ENCODE measurements at regions not wholly inside any gene's neighbourhood (a gene's known extent, or its start where the extent isn't known, plus 50 kb on each side); places are given as distances from the start of the nearest gene placed in this dataset.
"Not testable (repeated sequence)": the region's sequence is repeated elsewhere in the genome, so short reads cannot be mapped to it uniquely, and the experiment has no call there.

DNA sequence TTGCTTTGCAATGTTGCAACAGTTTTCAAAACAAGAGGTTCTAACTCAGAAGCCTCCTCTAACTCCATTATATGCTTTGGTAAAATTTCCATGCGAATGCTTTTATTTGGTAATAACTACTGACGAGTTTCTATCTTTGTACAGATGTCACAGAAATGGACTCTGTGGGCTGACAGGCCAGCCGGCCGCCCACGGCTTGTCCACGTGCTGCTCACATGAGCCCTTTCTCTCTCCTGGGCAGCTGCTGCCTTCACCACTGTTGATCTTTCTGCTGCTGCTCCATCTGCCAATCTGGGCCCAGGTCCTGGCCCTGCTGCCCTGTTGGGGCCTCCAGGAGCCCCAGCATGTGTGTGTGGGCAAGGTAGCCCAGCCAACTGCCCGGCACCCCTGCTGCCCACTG lies 168.2 kb upstream of the TMEM132C start:
- in situ Hi-C loops (cut with HindIII; ENCODE audit: low sequenced_read_pairs): no loop called here
- DNase-seq (ENCODE audit: low spot score): no peak

DNA sequence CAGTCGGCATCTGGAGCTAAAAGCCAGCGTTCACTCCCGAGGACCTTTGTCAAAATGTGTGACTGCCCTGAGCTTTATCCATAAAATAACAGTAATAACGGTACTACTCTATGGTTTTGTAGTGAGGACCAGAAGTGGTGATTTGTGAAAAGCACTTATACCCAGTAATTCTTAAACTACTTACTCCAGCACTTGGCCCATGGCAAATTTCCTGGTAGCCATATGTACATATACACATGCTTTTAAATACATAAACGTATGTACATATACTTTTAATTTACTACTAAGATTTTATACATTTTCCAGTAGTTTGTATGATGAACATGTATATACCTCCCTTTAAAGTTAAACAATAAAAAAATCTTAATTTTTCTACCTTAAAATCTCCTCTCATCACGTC lies 163.8 kb upstream of the TMEM132C start:
- no peak for DNase-seq (ENCODE audit: low spot score)
- in situ Hi-C loops (cut with HindIII; ENCODE audit: low sequenced_read_pairs): no loop called here

DNA sequence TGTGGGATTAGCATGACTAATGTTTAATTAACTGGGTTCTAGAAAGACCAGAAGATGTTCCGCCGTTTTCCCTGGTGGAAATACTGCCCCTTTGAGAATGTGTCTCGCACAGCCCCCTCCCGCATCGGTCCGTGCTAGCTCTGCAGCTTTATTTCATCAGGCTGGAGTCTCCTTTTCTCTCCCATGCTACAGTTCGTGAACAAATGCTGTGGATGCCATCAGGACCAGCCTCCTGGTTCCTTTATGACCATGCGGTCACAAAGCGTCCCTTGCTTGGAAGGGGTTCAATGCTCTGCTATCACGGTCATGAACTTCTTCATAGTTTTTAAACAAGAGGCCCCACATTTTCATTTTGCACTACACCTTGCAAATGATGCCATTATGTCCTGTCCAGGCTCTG lies 157.7 kb upstream of the TMEM132C start:
- in situ Hi-C loops (cut with HindIII; ENCODE audit: low sequenced_read_pairs): no loop called here

DNA sequence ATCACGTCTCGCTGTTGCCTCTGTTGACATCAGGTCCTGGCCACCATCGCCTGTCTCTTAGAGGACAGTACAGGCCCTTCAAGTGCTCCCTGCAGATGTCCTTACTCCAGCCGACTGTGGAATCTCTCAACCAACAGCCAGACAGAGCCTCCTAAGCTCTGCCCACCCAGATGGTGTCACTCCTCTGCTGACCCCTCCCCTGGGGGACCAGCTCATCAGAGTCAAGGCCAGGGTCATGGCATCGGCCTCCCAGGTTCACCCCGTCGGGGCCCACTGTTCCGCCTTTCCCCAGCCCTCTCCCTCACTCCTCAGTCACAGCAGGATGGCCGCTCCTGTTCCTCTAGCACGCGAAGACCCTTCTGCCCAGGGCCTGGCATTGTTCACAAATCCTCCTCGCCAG lies 157.3 kb upstream of the TMEM132C start:
- in situ Hi-C loops (cut with HindIII; ENCODE audit: low sequenced_read_pairs): no loop called here
- no peak for DNase-seq (ENCODE audit: low spot score)

More for the DNA sequence above, 157.7 kb upstream of the TMEM132C start:
- DNase-seq (ENCODE audit: low spot score): no peak

DNA sequence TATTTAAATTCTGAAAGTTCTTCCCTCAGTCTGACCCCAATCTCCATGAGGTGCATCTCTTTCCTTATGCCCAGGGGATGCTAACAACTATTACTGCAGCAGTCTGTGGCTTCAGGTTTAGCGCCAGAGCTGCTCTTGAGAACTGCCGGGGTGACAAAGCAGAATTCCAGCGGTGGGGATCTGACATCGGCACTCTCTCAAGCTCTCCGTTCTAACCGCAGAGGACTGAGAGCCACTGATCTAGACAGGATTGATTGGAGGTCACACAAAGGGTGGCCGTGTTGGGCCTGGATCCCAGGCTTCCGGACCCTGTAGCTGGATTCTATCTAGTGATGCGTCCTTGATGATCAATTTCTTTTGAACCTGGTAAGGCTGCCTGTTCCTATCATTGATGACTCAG lies 155.6 kb upstream of the TMEM132C start:
- DNase-seq (ENCODE audit: low spot score): no peak
- in situ Hi-C loops (cut with HindIII; ENCODE audit: low sequenced_read_pairs): no loop called here

DNA sequence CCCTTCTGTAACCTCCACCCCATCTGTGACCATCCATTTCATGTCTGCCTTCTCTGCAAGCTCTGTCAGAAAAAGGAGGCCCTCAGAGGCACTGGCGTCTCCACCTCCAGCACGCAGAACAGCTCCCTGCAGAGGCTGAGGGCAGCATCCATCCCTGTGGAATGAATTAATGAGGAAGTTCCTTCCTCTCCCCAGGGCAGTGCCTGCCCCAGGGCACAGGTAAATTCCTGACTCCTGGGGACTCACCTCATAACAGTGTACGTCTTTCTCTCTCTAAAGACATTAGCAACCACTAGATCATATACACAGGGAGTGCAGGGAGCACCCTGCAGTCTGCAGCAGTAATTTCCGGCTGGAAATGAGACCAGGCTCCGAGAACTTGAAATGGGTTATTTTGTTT lies 155.0 kb upstream of the TMEM132C start:
- DNase-seq (ENCODE audit: low spot score): no peak
- in situ Hi-C loops (cut with HindIII; ENCODE audit: low sequenced_read_pairs): no loop called here

DNA sequence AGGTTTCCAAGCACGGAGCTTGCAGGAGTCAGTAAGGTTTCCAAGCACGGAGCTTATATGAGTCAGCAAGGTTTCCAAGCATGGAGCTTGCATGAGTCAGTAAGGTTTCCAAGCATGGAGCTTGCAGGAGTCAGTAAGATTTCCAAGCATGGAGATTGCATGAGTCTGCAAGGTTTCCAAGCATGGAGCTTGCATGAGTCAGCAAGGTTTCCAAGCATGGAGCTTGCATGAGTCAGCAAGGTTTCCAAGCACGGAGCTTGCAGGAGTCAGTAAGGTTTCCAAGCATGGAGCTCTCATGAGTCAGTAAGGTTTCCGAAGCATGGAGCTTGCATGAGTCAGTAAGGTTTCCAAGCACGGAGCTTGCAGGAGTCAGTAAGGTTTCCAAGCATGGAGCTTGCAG lies 153.7 kb upstream of the TMEM132C start:
- in situ Hi-C loops (cut with HindIII; ENCODE audit: low sequenced_read_pairs): not testable (repeated sequence)

DNA sequence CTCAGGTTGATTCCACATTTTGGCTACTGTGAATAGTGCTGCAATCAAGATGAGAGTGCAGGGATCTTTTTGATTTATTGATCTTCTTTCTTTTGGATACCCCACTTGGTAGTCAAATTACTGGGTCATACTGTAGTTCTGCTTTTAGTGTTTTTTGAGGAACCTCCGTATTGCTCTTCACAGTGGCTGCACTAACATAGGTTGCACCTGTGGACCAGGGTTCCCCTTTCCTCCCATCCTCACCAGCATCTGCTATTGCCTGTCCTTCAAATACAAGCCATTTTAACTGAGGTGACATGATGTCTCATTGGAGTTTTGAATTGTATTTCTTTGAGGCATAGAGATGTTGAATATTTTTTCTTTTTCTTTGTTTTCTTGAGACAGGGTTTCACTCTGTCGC lies 152.5 kb upstream of the TMEM132C start:
- DNase-seq (ENCODE audit: low spot score): no peak
- in situ Hi-C loops (cut with HindIII; ENCODE audit: low sequenced_read_pairs): no loop called here

More for the DNA sequence above, 153.7 kb upstream of the TMEM132C start:
- DNase-seq (ENCODE audit: low spot score): not testable (repeated sequence)

DNA sequence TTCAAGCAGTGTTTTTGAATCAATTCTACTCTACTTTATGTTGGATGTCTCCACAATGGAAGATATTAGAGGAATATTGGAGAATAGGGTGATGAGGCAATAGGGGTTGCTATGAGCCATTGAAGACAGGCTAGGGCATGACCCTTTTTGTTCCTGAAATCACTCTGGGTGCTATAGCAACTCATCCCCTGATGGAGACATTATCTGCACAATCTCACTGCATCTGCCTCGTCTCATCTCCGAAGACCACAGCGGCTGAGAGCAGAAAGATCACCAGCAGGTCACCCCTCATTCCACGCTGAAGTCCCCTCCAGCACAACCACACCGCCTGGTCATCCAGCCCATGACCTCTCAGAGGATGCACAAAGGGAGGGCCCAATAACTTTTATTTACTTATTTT lies 150.4 kb upstream of the TMEM132C start:
- in situ Hi-C loops (cut with HindIII; ENCODE audit: low sequenced_read_pairs): no loop called here

DNA sequence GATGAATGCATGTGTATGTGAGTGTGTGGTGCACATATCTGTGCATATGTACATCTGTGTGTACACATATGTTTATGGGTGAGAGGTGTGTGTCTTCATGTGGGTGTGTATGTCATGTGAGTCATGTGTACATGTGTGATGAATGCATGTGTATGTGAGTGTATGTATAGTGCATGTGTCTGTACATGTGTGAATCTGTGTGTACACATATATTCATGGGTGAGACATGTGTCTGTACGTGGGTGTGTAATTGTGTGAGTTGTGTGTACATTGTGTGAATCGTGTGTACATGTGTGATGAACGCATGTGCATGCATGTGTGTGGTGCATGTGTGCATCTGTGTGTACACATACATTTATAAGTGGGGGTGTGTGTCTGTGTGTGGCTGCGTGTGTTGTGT lies 146.9 kb upstream of the TMEM132C start:
- in situ Hi-C loops (cut with HindIII; ENCODE audit: low sequenced_read_pairs): no loop called here
- no peak for DNase-seq (ENCODE audit: low spot score)

More for the DNA sequence above, 150.4 kb upstream of the TMEM132C start:
- no peak for DNase-seq (ENCODE audit: low spot score)

DNA sequence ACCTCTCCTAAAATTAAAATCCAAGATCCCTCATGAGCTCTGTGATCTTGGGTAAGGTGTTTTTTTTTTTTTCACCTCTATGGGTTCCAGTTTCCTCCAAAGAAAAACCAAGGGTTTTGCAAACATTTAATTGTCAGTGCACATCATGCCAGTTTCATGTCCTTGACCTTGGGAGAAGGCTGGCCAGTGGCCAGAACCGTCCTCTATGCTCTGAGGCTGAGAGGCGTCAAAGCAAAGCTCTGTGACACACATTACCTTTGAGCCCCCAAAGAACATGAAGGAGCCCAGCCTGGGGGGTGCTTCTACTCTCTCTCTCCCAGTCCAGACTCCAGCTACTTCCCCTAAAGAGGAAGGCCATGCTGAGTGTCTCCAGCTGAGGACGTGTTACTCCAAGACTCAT lies 145.5 kb upstream of the TMEM132C start:
- in situ Hi-C loops (cut with HindIII; ENCODE audit: low sequenced_read_pairs): no loop called here

DNA sequence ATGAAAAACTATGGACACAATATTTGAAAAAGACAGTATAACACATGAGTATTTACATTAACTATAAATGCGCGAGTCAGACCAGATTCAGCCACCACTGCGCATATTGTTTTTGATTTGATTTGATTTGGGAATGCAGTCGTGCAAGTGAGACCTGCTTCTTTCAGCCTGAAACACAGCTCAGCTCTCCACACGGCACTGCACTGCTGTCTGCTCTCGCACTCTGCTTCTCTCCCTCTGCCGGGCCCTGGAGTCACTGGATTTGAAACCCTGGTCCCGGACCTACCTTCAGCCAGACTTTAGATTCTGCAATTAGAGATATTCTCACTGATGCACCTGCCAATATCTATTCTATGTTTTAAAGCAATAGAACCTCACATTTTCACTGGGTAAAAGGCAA lies 143.9 kb upstream of the TMEM132C start:
- DNase-seq (ENCODE audit: low spot score): no peak
- in situ Hi-C loops (cut with HindIII; ENCODE audit: low sequenced_read_pairs): no loop called here

More for the DNA sequence above, 145.5 kb upstream of the TMEM132C start:
- DNase-seq (ENCODE audit: low spot score): no peak

DNA sequence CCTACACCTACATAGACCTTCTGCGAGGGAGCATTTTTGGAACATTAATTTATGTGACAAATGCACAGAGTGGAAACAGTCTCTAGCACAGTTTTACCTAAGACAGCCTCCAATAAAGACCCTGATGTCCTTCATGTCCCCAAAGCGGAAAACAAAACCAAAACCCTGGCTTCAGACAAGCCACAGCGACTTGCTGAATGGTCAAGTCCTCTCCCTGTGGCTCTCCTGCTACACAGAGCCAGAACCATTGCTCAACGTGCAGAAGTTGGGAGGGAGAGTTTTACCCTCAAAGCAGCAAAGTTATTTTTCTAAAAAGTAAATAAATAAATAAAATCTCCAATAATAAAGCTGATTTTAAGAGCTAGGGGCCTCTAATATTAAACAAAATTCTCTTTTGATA lies 135.0 kb upstream of the TMEM132C start:
- no peak for DNase-seq (ENCODE audit: low spot score)
- in situ Hi-C loops (cut with HindIII; ENCODE audit: low sequenced_read_pairs): no loop called here

DNA sequence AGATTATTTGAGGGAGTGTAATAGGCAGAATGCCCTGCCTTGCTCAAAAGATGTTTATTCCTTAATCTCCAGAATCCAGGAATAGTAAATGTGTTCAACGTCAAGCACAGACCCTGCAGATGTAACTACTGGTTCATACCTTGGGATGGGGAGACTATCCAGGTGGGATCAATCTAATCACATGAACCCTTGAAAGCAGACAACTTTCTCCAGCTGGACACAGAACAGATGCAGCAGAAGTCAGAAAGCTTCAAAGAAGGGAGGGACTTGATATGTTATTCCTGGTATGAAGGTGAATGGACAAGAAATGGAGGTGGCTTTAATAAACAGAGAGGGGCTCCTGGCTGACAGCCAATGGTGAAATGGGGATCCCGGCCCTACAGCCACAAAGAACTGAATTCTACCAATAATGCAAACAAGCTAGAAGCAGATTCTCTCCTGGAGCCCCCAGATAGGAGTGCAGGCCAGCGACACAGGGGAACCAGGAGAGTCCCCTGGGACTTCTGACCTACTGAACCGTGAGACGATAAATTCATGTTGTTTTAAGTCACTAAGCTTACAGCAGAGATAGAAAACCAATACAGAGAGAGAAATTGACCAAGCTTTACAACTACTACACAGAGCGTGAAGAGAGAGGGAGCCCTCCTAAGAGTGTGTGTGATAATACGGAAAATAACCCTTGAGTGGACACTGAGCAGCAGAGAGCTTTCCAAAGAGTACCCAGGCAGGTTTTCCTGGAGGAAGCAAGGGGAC lies 133.5 kb upstream of the TMEM132C start:
- DNase-seq (ENCODE audit: low spot score): no peak
- in situ Hi-C loops (cut with HindIII; ENCODE audit: low sequenced_read_pairs): no loop called here

DNA sequence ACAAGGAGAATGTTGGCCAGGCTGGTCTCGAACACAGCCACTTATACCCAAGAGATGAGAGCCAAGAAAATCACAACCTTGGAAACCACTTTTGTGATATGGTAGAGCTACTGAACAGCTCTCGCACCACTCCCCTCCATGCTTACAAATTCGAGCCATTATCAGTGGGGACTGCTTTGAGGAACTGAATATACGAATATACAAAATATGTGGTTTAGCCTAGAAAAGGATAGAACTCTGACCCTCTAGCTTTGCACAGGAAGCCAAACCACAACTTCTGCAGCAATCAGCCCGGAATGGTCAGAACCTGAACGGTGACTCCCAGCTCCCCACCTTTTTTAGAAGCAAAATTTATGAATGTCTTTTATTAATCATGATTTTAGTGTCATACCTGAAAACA lies 129.8 kb upstream of the TMEM132C start:
- in situ Hi-C loops (cut with HindIII; ENCODE audit: low sequenced_read_pairs): no loop called here

DNA sequence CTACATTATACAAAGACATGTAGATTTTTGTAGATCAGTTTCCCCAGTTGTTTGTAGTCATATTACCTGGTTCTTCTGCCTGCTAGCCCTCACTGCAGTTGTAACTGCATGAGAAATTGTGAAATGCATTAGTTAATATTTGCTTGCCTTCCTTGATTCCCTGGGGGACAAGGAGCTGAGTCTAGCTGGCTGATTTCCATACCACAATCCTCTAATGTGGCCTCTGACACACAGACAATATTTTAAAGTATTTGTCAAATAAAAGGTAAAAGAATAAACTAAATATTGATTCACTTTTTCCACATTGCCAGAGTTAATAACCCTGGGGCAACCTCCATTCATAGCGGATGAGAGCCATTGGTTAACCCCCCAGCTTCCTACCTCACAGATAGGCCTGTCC lies 128.8 kb upstream of the TMEM132C start:
- in situ Hi-C loops (cut with HindIII; ENCODE audit: low sequenced_read_pairs): no loop called here
- DNase-seq (ENCODE audit: low spot score): no peak

More for the DNA sequence above, 129.8 kb upstream of the TMEM132C start:
- no peak for DNase-seq (ENCODE audit: low spot score)

DNA sequence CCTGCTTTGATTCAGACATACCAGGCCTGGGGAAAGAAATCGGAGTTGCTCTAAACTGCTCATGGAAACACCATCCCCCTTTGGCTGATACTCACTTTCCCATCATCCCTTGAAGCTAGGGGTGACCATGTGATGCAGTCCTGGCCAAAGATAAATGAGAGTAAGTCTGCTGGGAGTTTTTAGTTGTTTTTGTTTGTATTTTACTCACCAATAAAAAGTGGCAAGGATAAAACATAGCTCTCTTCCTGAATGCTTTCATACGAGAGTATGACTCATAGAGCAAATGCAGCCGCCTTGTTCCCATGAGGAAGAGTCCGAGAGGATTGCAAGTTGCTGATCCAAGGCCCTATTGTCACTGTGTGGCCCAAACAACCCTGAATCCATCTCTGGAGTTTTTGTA lies 126.4 kb upstream of the TMEM132C start:
- in situ Hi-C loops (cut with HindIII; ENCODE audit: low sequenced_read_pairs): no loop called here
- no peak for DNase-seq (ENCODE audit: low spot score)

DNA sequence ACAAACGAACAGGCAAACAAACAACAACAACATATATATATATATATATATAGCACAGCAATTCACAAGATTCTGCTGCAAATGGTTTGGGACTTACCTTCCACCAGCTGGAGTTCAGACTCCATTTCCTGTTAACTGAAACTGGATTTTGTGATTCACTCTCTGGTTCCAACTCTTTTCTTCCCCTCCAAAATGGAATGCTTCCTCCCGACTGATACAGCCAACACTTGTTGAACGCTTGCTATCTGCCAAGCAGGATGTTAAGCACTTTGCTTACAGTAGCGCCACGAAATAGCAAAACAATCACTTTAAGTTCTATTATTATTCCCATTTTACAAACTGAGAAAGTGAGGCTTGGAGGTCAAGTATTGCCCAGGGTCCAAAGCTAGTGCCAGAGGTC lies 116.0 kb upstream of the TMEM132C start:
- no peak for DNase-seq (ENCODE audit: low spot score)
- in situ Hi-C loops (cut with HindIII; ENCODE audit: low sequenced_read_pairs): no loop called here

DNA sequence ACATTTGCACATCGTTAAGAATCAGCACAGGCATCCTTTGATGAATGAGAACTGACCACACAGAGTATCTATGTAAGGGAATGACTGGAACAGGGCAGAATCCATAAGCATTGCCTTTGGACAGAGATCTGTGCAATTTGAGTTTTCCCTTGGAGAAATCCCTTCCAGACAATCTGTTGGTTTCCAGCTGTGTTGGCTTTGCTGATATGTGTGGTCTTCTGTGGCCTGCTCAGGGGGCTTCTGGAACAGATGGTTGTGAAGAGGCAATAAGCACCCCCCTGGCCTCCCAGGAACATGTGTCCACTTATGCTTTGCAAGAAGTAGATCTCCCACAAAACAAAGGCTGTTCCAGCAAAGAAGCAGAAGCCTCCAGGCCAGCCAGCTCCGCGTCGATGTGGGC lies 111.4 kb upstream of the TMEM132C start:
- no peak for DNase-seq (ENCODE audit: low spot score)
- in situ Hi-C loops (cut with HindIII; ENCODE audit: low sequenced_read_pairs): no loop called here

DNA sequence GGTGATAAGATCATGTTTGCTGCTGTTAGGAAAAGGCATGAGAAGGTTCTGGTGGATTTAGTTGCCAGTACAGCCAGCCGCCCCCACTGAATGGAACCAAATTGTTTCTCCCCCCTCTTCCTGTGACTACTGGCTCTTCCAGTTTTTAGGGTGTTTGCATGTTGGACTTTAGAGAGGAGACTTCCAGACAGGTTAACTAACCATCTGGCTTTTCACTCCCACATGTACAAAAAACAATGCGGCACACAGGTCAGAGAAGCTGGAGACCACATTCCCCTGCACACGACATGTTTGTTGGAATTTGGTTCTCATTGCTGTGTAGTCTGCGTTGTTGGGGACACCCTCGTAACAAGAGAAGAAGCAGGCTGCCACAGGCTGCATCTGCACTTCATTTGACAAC lies 103.9 kb upstream of the TMEM132C start:
- no peak for DNase-seq (ENCODE audit: low spot score)
- in situ Hi-C loops (cut with HindIII; ENCODE audit: low sequenced_read_pairs): no loop called here

DNA sequence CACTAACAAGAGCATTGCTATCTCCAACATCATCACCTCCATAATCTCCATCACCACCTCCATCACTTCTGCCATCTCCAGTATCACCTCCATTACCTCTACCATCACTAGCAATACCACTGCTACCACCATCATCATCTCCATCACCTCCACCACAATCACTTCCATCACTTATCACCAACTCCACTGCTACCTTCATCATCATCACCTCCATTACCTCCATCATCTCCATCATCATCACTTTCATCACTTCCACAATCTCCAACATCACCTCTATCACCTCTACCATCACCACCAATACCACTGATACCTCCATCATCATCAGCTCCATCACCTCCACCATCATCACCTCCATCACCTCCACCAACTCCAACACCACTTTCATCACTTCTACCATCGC lies 102.4 kb upstream of the TMEM132C start:
- in situ Hi-C loops (cut with HindIII; ENCODE audit: low sequenced_read_pairs): no loop called here
- no peak for DNase-seq (ENCODE audit: low spot score)

Data from G401 (cell line).